ENCODE measurements at regions not wholly inside any gene's neighbourhood (a gene's known extent, or its start where the extent isn't known, plus 50 kb on each side); places are given as distances from the start of the nearest gene placed in this dataset.

DNA sequence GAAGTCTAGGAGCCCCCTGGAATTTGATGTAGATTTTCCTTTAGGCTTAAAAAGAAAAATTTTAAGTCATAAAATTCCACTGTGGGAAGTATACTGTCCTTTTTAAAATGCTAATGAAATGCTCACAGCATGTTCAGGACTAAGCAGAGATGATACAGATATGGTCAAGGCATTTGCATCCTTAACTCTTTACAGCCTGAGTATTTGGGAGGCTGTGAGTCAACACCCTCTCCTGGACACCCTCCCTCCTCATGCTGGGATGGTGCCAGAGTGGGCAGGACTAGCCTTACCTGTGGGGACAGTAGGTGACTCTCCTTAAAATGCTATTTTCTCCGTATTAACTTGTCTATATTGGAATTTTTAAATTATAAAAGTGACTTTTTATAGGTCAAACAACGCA, 197.4 kb upstream of the ELL2 start:
- no peaks in the 10 kb centered on the region for H3K27me3 ChIP-seq (ENCODE audit: insufficient read depth, insufficient read length)

DNA sequence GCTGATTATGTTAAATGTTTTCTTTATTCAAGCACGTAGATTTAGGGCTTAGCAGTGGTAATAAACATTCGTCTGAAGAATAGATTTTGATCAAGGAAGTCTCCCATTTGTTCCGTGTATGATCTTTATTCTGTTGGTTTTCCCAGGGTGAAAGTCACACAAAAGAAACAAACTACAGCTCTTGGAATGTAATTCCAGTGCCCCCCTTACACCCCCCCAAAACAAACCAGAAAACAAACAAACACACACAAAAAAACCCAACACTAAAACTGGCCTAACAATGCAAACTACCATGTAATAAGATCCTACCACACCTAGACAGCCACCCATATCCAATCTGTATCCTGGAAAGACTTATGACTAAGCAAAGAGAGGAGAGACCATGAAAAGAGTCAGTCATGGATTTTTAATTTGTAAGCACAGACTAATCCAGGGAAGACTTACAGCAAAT, 196.2 kb upstream of the ELL2 start:
- DNase-seq (ENCODE audit: low read depth, low spot score): no peak
- Histone ChIP-seq H3K27me3 (ENCODE audit: insufficient read depth, insufficient read length) (no peaks in the 10 kb centered on the region), H3K9ac (ENCODE audit: insufficient read length, low read depth) (no peak overlapping the region), H3K4me1 (ENCODE audit: insufficient read depth, insufficient read length) (no peaks in the 10 kb centered on the region), H3K9me3 (ENCODE audit: insufficient read depth, low read length) (no peaks in the 10 kb centered on the region), H3K4me3 (ENCODE audit: insufficient read length, low read depth) (no peak overlapping the region), H3K36me3 (ENCODE audit: insufficient read depth, insufficient read length, low read length) (no peaks in the 10 kb centered on the region)
- no peak for TF ChIP-seq YY1 (IDR thresholded peaks at IDR 0.05; ENCODE audit: insufficient read depth, insufficient read length)
- TF ChIP-seq ZNF274 (IDR thresholded peaks at IDR 0.05; ENCODE audit: low read depth, low read length): no peak
- TF ChIP-seq SUZ12 (IDR thresholded peaks at IDR 0.05; ENCODE audit: extremely low read depth, insufficient read depth, insufficient read length): no peak

More for the DNA sequence above, 197.4 kb upstream of the ELL2 start:
- no peak for TF ChIP-seq ZNF274 (IDR thresholded peaks at IDR 0.05; ENCODE audit: low read depth, low read length)
- no peak for TF ChIP-seq SUZ12 (IDR thresholded peaks at IDR 0.05; ENCODE audit: extremely low read depth, insufficient read depth, insufficient read length)
- no peak for TF ChIP-seq YY1 (IDR thresholded peaks at IDR 0.05; ENCODE audit: insufficient read depth, insufficient read length)
- Histone ChIP-seq H3K4me1 (ENCODE audit: insufficient read depth, insufficient read length) (no peaks in the 10 kb centered on the region), H3K4me3 (ENCODE audit: insufficient read length, low read depth) (no peak overlapping the region), H3K9ac (ENCODE audit: insufficient read length, low read depth) (no peak overlapping the region), H3K9me3 (ENCODE audit: insufficient read depth, low read length) (no peaks in the 10 kb centered on the region), H3K36me3 (ENCODE audit: insufficient read depth, insufficient read length, low read length) (no peaks in the 10 kb centered on the region)
- no peak for DNase-seq (ENCODE audit: low read depth, low spot score)

DNA sequence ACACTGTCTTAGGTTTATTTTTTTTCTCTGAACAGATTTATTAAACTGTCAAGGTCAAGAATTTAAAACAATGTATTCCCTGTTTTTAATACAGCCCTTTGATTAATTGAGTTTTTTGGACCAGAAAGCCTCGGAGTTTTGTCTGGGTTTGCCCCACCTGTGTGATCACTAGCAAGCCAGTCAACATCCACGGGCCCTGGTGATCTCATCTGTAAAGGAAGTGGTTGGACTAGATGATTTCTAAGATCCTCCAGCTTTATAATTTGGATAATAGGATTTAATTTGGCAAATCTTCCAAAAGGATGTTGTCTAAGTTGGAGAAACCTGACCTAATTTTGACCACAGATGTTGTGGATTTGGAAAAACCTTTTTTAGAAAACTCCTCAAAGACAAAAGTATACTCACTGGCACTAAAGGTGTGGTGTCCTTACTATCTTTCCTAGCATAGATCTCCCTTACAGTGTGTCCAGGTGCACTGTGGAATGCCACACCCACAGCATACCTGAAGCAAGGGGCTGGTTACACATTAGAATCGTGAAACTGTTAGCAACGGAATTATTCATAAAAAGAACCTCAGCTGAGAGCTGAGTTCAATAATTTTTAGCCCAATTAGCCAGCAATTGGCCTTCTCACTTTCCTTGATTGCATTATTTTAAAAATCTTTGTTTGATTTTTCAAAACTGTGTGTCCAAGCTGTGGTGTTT, 195.6 kb upstream of the ELL2 start:
- no peaks in the 10 kb centered on the region for H3K27me3 ChIP-seq (ENCODE audit: insufficient read depth, insufficient read length)
- no peaks in the 10 kb centered on the region for H3K9me3 ChIP-seq (ENCODE audit: insufficient read depth, low read length)
- H3K36me3 ChIP-seq (ENCODE audit: insufficient read depth, insufficient read length, low read length): no peaks in the 10 kb centered on the region
- no peak overlapping the region for H3K9ac ChIP-seq (ENCODE audit: insufficient read length, low read depth)
- TF ChIP-seq SUZ12 (IDR thresholded peaks at IDR 0.05; ENCODE audit: extremely low read depth, insufficient read depth, insufficient read length): no peak
- TF ChIP-seq ZNF274 (IDR thresholded peaks at IDR 0.05; ENCODE audit: low read depth, low read length): no peak
- no peak for TF ChIP-seq YY1 (IDR thresholded peaks at IDR 0.05; ENCODE audit: insufficient read depth, insufficient read length)
- no peak overlapping the region for H3K4me3 ChIP-seq (ENCODE audit: insufficient read length, low read depth)
- no peak for DNase-seq (ENCODE audit: low read depth, low spot score)
- no peaks in the 10 kb centered on the region for H3K4me1 ChIP-seq (ENCODE audit: insufficient read depth, insufficient read length)

DNA sequence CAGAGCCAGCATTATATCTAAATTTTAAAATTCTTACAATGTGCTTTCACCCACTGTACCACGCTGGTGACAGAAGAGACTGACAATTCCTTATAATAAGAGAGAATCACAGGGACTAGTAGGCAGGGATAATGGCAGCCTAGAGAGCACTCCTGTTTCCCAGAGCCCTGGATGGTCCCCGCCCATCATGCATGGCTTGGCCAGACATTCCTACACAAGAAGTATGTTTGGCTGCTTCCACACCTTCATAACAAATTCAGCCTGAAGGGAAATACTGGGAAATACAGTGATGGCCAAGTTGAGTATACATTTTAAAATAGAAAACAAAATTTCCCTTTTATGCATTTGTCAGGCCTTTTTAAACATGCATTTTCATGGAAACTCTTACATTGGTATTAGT, 193.5 kb upstream of the ELL2 start:
- Histone ChIP-seq H3K4me1 (ENCODE audit: insufficient read depth, insufficient read length) (no peaks in the 10 kb centered on the region), H3K4me3 (ENCODE audit: insufficient read length, low read depth) (no peak overlapping the region), H3K36me3 (ENCODE audit: insufficient read depth, insufficient read length, low read length) (no peaks in the 10 kb centered on the region), H3K27me3 (ENCODE audit: insufficient read depth, insufficient read length) (no peaks in the 10 kb centered on the region), H3K9ac (ENCODE audit: insufficient read length, low read depth) (no peak overlapping the region), H3K9me3 (ENCODE audit: insufficient read depth, low read length) (no peaks in the 10 kb centered on the region)
- no peak for DNase-seq (ENCODE audit: low read depth, low spot score)
- TF ChIP-seq SUZ12 (IDR thresholded peaks at IDR 0.05; ENCODE audit: extremely low read depth, insufficient read depth, insufficient read length) (no peak), YY1 (IDR thresholded peaks at IDR 0.05; ENCODE audit: insufficient read depth, insufficient read length) (no peak)

DNA sequence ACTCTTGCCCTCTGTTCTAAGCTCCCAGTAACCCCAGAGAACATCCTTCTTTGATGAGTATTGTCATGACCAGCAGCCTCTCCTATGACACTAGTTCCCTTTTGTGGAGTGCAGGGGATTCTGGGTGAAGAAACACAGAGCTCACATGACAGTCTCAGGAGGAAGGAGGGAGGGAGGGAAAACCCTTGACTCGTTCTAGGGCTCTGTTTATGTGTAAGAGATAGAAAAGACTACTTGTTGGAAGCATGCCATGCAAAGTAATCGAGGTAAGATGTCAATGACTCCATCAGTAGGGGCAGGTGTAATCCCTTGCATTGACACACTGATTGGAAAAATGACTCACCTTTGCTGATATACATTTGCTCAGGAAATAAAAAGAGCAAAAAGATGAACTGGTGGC, 190.2 kb upstream of the ELL2 start:
- no peak for DNase-seq (ENCODE audit: low read depth, low spot score)
- TF ChIP-seq YY1 (IDR thresholded peaks at IDR 0.05; ENCODE audit: insufficient read depth, insufficient read length): no peak

DNA sequence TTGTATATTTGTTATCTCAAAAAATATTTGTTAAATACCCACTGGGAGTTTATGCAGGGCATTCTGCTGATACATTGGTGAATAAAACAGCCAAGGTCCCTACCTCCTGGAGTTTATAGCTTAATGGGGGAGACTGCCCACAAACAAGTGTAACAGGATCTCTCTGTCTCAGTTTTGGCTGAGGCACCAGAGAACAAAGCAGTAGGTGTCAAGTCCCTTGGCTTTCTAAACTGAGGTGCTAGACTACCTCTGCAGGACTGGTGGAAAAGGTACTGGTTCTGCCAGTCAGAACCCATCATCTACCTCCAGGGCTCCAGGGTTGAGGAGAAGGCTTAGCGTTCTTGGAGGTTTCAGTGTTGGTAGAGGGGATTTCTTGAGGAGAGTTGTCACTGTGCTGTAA, 188.4 kb upstream of the ELL2 start:
- DNase-seq (ENCODE audit: low read depth, low spot score): no peak
- Histone ChIP-seq H3K9me3 (ENCODE audit: insufficient read depth, low read length) (no peaks in the 10 kb centered on the region; the same call in 1 of the 2 replicates), H3K9ac (ENCODE audit: insufficient read length, low read depth) (no peak overlapping the region), H3K4me3 (ENCODE audit: insufficient read length, low read depth) (no peak overlapping the region), H3K36me3 (ENCODE audit: insufficient read depth, insufficient read length, low read length) (no peaks in the 10 kb centered on the region), H3K27me3 (ENCODE audit: insufficient read depth, insufficient read length) (no peaks in the 10 kb centered on the region), H3K4me1 (ENCODE audit: insufficient read depth, insufficient read length) (no peaks in the 10 kb centered on the region)
- no peak for TF ChIP-seq YY1 (IDR thresholded peaks at IDR 0.05; ENCODE audit: insufficient read depth, insufficient read length)

More for the DNA sequence above, 190.2 kb upstream of the ELL2 start:
- Histone ChIP-seq H3K9me3 (ENCODE audit: insufficient read depth, low read length) (no peaks in the 10 kb centered on the region), H3K4me1 (ENCODE audit: insufficient read depth, insufficient read length) (no peaks in the 10 kb centered on the region), H3K9ac (ENCODE audit: insufficient read length, low read depth) (no peak overlapping the region), H3K27me3 (ENCODE audit: insufficient read depth, insufficient read length) (no peaks in the 10 kb centered on the region), H3K36me3 (ENCODE audit: insufficient read depth, insufficient read length, low read length) (no peaks in the 10 kb centered on the region), H3K4me3 (ENCODE audit: insufficient read length, low read depth) (no peak overlapping the region)

DNA sequence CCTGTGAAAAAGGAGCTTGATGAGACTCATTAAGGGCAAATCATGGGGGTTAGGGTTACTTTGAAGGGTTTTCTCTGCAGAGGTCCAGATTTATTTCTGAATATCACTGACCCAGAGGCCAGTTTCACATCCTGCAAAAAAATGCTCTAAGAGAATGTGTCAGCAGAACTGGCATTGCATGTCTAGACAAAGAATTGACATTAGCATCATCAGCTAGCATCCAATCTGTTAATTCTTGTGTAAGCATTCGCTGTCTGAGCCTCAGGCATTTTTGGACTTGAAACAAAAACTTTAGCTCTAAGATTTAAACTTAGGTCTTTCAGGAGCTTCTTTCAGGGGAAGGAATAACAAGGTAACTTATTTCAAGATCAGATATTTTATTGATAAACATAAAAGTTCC, 187.9 kb upstream of the ELL2 start:
- H3K9me3 ChIP-seq (ENCODE audit: insufficient read depth, low read length): no peaks in the 10 kb centered on the region; the same call in 1 of the 2 replicates
- H3K4me3 ChIP-seq (ENCODE audit: insufficient read length, low read depth): no peak overlapping the region
- no peaks in the 10 kb centered on the region for H3K4me1 ChIP-seq (ENCODE audit: insufficient read depth, insufficient read length)
- H3K9ac ChIP-seq (ENCODE audit: insufficient read length, low read depth): no peak overlapping the region
- no peak for TF ChIP-seq YY1 (IDR thresholded peaks at IDR 0.05; ENCODE audit: insufficient read depth, insufficient read length)
- no peaks in the 10 kb centered on the region for H3K36me3 ChIP-seq (ENCODE audit: insufficient read depth, insufficient read length, low read length)
- H3K27me3 ChIP-seq (ENCODE audit: insufficient read depth, insufficient read length): no peaks in the 10 kb centered on the region
- no peak for DNase-seq (ENCODE audit: low read depth, low spot score)

DNA sequence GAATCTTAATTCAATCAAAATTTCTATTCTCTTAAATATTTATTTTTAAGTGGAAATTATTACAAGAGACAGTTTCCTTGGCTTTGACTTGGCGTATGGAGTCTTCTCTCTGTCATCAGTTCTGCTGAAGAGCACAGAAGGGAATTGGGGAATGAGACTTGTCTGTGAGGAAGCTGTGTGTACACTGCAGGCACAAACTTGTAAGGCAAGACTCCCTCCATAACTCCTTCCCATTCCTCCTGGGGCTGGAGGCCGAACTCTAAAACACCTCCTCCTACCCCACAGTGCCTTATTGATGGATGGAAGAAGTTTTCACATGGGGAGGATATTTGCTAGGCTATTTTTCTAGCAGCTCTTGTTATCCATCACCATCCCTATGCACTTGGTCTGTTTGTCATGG, 187.4 kb upstream of the ELL2 start:
- Histone ChIP-seq H3K9me3 (ENCODE audit: insufficient read depth, low read length) (no peaks in the 10 kb centered on the region; the same call in 1 of the 2 replicates), H3K27me3 (ENCODE audit: insufficient read depth, insufficient read length) (no peaks in the 10 kb centered on the region), H3K4me1 (ENCODE audit: insufficient read depth, insufficient read length) (no peaks in the 10 kb centered on the region), H3K4me3 (ENCODE audit: insufficient read length, low read depth) (no peak overlapping the region), H3K36me3 (ENCODE audit: insufficient read depth, insufficient read length, low read length) (no peaks in the 10 kb centered on the region), H3K9ac (ENCODE audit: insufficient read length, low read depth) (no peak overlapping the region)
- no peak for DNase-seq (ENCODE audit: low read depth, low spot score)
- no peak for TF ChIP-seq YY1 (IDR thresholded peaks at IDR 0.05; ENCODE audit: insufficient read depth, insufficient read length)
- TF ChIP-seq ZNF274 (IDR thresholded peaks at IDR 0.05; ENCODE audit: low read depth, low read length): no peak
- TF ChIP-seq SUZ12 (IDR thresholded peaks at IDR 0.05; ENCODE audit: extremely low read depth, insufficient read depth, insufficient read length): no peak
